ENCODE measurements at regions not wholly inside any gene's neighbourhood (a gene's known extent, or its start where the extent isn't known, plus 50 kb on each side); places are given as distances from the start of the nearest gene placed in this dataset.

- no peaks in the 10 kb centered on the region for H3K9me3 Mint-ChIP-seq
- no peak for ATAC-seq (replicated peaks)
- no peak overlapping the region for H3K4me3 Mint-ChIP-seq
These were observed 135.3 kb downstream of the LINC00237 start for GRCh38 chr20:20970841-20971240.

GRCh38 chr20:20969701-20970280, 136.4 kb downstream of the LINC00237 start:
- no peak overlapping the region for H3K4me3 Mint-ChIP-seq
- H3K4me1 Mint-ChIP-seq, result no peaks in the 10 kb centered on the region
- H3K27me3 Mint-ChIP-seq, result peaks cover 14% of the 10 kb centered on the region
- H3K27ac Mint-ChIP-seq, result no peak overlapping the region
- no peak for ATAC-seq (replicated peaks)
- no peaks in the 10 kb centered on the region for H3K9me3 Mint-ChIP-seq
- no peaks in the 10 kb centered on the region for H3K36me3 Mint-ChIP-seq (ENCODE audit: low read depth)

More at GRCh38 chr20:20970841-20971240, 135.3 kb downstream of the LINC00237 start:
- Mint-ChIP-seq H3K27me3 (peaks cover 14% of the 10 kb centered on the region), H3K27ac (no peak overlapping the region), H3K36me3 (ENCODE audit: low read depth) (no peaks in the 10 kb centered on the region), H3K4me1 (no peaks in the 10 kb centered on the region)

DNA sequence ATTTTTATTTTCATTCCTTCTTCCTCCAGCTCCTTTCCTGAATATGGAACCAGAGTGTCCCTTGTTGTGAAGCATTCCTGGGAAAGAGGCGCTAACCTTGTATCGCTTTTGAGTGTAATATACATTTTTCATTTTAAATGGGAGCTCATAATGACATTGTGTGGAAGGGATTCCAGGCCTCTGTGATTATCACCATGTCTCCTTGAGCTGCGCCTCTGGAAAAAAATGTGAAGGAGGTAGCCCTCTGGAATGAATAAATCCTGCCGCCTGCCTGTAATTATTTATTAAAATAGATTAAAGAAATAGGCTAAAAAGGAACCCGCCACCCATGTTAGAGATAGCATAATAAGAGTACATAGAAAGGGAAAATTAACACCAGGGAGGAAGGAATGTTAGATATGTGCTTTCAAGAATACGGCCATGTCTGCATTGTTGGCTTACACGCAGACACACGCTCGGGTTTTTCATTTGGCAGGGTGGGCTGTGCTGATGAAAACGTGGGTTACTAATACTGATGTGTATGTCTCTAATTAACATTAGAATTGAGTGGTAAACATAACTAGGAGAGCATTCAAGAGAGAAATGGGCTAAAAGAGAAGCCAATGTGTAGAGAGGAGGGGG, 138.5 kb downstream of the LINC00237 start:
- H3K36me3 Mint-ChIP-seq (ENCODE audit: low read depth), result no peaks in the 10 kb centered on the region
- H3K27me3 Mint-ChIP-seq, result peaks cover 18% of the 10 kb centered on the region
- ATAC-seq (replicated peaks), result no peak
- no peak overlapping the region for H3K4me3 Mint-ChIP-seq
- no peaks in the 10 kb centered on the region for H3K4me1 Mint-ChIP-seq
- H3K9me3 Mint-ChIP-seq, result no peaks in the 10 kb centered on the region
- no peak overlapping the region for H3K27ac Mint-ChIP-seq

GRCh38 chr20:20966171-20966570, 140.0 kb downstream of the LINC00237 start:
- Mint-ChIP-seq H3K27ac (no peak overlapping the region), H3K4me1 (no peaks in the 10 kb centered on the region), H3K4me3 (no peak overlapping the region), H3K36me3 (ENCODE audit: low read depth) (no peaks in the 10 kb centered on the region), H3K9me3 (no peaks in the 10 kb centered on the region), H3K27me3 (peaks cover 20% of the 10 kb centered on the region)
- no peak for ATAC-seq (replicated peaks)

DNA sequence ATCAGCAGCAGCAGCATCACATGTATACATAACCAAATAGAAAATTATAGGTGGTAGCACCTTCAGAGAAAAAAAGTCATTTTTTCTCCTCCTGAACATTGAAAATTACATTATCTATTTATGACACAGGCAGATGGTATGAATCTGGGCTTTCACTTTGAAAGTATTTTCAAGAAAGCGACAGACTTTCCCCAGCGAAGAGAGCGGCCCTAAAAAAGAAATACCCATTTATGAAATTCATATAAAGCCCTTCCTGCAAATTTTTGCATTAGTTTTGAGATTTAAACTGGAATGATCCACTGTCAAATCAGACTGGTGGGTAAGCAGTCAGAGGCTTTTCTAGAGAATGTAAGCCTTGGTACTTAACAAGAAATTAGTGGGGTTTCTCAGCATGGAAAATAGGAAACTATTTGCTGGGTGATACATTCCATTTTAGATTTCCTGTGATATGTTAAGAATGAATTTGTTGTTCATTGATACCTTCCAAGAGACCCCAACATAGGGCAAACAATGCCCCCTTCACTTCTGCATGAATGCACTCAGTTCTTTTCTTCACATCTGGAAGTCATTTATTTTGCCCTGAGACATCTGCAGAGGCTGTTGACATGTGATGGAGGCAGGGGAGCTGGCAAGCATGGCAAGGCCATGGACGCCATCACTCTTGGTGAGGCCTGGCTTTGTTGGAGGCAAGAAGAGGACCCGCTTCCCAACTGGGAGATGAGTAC, 147.0 kb downstream of the LINC00237 start:
- no peaks in the 10 kb centered on the region for H3K9me3 Mint-ChIP-seq
- no peak for ATAC-seq (replicated peaks)
- H3K4me3 Mint-ChIP-seq, result no peak overlapping the region
- no peak overlapping the region for H3K27ac Mint-ChIP-seq
- peaks cover 18% of the 10 kb centered on the region for H3K27me3 Mint-ChIP-seq
- H3K36me3 Mint-ChIP-seq (ENCODE audit: low read depth), result no peaks in the 10 kb centered on the region
- H3K4me1 Mint-ChIP-seq, result no peaks in the 10 kb centered on the region

DNA sequence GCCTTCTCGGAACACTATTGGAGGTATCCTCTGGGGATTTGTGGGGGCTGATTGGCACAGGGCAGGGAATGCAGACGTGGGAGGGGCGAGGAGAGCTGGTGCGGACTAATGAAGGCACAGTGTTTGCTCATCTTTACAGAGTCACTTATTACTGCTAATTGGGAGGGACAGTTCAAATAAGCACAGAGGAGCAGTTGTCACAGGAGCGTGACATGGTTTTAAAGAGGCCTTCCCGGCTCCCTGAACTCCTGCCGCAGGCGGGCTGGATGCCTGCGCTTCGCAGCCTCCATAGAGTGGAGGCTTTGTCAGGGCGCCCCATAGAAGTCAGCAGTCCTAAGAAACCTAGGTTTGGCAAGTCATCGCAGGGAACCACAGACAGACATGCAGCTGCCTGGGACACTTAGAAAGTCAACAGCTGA, 149.6 kb downstream of the LINC00237 start:
- no peak for ATAC-seq (replicated peaks)
- H3K36me3 Mint-ChIP-seq (ENCODE audit: low read depth), result no peaks in the 10 kb centered on the region

DNA sequence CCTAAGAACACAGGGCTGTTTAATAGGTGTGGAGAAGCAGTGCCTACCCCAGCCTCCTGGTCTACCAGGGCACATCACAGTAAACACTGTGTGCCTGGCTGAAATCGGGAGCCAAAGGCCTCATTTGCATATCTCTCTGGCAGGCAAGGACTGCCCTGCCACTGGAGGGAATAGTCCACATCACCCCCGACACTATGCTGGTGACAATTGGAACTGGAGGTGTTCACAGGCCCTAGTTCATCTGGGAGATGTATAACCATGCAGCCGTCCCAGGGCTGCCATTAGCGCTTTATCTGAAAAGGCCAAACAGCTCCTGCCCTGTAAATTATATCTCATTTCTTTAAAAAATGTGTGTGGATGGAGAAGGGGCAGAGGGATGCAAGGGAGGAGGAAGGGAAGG, 150.3 kb downstream of the LINC00237 start:
- Mint-ChIP-seq H3K9me3 (no peaks in the 10 kb centered on the region), H3K27me3 (peaks cover 24% of the 10 kb centered on the region), H3K4me1 (peaks cover 4% of the 10 kb centered on the region), H3K27ac (no peak overlapping the region), H3K4me3 (no peak overlapping the region), H3K36me3 (ENCODE audit: low read depth) (no peaks in the 10 kb centered on the region)
- no peak for ATAC-seq (replicated peaks)

More for the DNA sequence above, 149.6 kb downstream of the LINC00237 start:
- H3K4me1 Mint-ChIP-seq, result peaks cover 4% of the 10 kb centered on the region
- H3K4me3 Mint-ChIP-seq, result no peak overlapping the region
- H3K27me3 Mint-ChIP-seq, result peaks cover 30% of the 10 kb centered on the region
- H3K9me3 Mint-ChIP-seq, result no peaks in the 10 kb centered on the region
- no peak overlapping the region for H3K27ac Mint-ChIP-seq

- H3K9me3 Mint-ChIP-seq, result no peaks in the 10 kb centered on the region
- no peak overlapping the region for H3K27ac Mint-ChIP-seq
- no peak overlapping the region for H3K4me3 Mint-ChIP-seq
- no peak for ATAC-seq (replicated peaks)
- peaks cover 4% of the 10 kb centered on the region for H3K4me1 Mint-ChIP-seq
- H3K27me3 Mint-ChIP-seq, result peaks cover 22% of the 10 kb centered on the region
- H3K36me3 Mint-ChIP-seq (ENCODE audit: low read depth), result no peaks in the 10 kb centered on the region
These were observed 152.2 kb downstream of the LINC00237 start for GRCh38 chr20:20953738-20954618.

- Mint-ChIP-seq H3K9me3 (peaks cover 5% of the 10 kb centered on the region), H3K27ac (no peak overlapping the region), H3K27me3 (peaks cover 19% of the 10 kb centered on the region), H3K4me1 (peaks cover 4% of the 10 kb centered on the region), H3K36me3 (ENCODE audit: low read depth) (no peaks in the 10 kb centered on the region), H3K4me3 (no peak overlapping the region)
- ATAC-seq (replicated peaks), result no peak
These were observed 155.5 kb downstream of the LINC00237 start for GRCh38 chr20:20950620-20951019.

DNA sequence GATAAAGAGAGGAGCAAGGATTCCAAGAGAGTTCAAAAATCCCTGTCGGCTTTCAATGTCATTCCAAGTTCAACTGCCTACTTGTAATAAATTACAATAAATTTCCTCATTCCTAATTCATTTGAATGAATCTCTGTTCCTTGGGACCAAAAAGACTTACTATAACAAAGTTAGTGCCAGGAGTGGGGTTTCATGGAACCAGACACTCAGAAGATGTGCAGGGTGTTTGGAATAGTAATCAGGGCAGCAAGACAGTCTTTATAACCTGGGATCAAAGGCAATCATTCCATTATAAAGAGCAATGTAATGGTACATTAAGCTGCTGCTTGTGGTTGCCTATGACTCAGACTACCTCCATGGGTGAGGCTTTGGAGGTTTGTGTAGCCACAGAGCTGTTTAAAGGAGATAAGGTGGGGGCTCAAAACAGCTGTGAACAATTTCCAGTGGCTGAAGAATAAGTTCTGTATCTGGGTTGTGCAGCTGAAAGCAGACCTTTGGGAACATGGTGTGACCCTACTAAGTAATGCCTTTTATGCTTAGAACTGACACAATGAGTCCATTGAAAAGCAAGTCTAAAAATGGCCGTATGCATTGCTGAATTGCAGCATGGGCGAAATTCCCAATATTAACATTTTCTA, 159.9 kb downstream of the LINC00237 start:
- Mint-ChIP-seq H3K4me1 (no peaks in the 10 kb centered on the region), H3K36me3 (ENCODE audit: low read depth) (no peaks in the 10 kb centered on the region), H3K27ac (no peak overlapping the region), H3K4me3 (no peak overlapping the region), H3K9me3 (peaks cover 10% of the 10 kb centered on the region), H3K27me3 (peaks cover 8% of the 10 kb centered on the region)
- ATAC-seq (replicated peaks), result no peak

DNA sequence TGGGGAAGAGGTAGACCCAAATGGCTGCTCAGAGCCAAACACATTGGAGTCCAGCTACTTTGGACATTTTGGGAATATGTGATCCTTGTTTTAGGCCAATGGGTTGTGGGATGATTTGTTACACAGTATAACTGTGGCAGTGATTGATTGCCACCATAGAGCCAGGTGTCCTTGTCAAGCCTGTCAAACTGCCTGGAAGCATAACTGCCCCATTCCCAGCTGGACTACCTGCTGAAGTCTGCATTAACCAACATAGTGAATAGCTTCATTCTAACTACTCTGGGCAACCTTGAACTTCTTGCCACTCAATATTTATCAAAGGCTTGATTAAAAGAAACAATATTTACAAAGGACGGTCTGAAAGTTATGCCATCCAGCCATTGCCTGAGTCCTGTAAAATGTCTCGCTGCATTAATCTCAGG, 164.7 kb downstream of the LINC00237 start:
- Mint-ChIP-seq H3K4me1 (no peaks in the 10 kb centered on the region), H3K36me3 (ENCODE audit: low read depth) (no peaks in the 10 kb centered on the region), H3K9me3 (peaks cover 10% of the 10 kb centered on the region), H3K27me3 (peaks cover 21% of the 10 kb centered on the region), H3K27ac (no peak overlapping the region), H3K4me3 (no peak overlapping the region)
- no peak for ATAC-seq (replicated peaks)

DNA sequence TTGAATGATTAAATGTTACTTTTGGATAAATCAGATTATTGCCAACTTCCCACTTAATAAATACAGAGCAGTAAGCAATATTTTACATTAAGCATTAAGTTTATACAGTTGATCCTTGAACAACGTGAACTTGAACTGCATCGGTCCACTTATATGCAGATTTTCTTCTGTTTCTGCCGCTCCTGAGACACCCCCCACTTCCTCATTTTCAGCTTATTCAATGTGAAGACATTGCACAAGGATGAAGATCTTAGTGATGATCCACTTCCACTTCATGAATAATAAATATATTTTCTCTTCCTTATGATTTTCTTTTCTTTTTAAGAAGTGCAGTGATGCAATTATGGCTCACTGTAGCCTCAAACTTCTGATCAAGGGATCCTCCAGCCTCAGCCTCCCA, 167.2 kb downstream of the LINC00237 start:
- Mint-ChIP-seq H3K27me3 (peaks cover 21% of the 10 kb centered on the region), H3K9me3 (no peaks in the 10 kb centered on the region), H3K27ac (no peak overlapping the region), H3K4me3 (no peak overlapping the region), H3K36me3 (ENCODE audit: low read depth) (no peaks in the 10 kb centered on the region), H3K4me1 (no peaks in the 10 kb centered on the region)
- ATAC-seq (replicated peaks), result no peak

DNA sequence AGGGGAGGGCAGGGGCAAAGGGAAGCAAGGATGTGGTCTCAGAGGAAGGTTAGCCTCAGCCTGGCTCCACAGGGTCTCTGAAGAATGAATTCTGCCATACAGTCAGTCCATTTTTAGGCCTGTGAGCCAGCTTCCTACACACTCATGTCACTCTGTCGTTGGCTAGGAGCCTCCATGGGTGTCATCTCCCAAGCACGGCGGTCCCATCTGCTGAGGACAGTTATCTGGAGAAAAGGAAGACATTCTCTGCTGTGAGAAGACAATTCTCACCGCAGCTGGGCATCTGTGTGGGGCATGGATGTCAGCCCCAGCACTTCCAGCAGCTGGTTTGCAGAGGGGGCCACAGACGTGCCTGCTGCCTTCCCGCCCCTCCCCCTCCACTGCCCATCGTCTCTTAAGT, 167.6 kb downstream of the LINC00237 start:
- Mint-ChIP-seq H3K4me3 (no peak overlapping the region), H3K36me3 (ENCODE audit: low read depth) (no peaks in the 10 kb centered on the region), H3K4me1 (no peaks in the 10 kb centered on the region), H3K27ac (no peak overlapping the region), H3K9me3 (no peaks in the 10 kb centered on the region), H3K27me3 (peaks cover 21% of the 10 kb centered on the region)
- no peak for ATAC-seq (replicated peaks)

GRCh38 chr20:20938131-20938530, 168.0 kb downstream of the LINC00237 start:
- Mint-ChIP-seq H3K27me3 (peaks cover 19% of the 10 kb centered on the region), H3K36me3 (ENCODE audit: low read depth) (no peaks in the 10 kb centered on the region), H3K9me3 (no peaks in the 10 kb centered on the region), H3K4me1 (no peaks in the 10 kb centered on the region), H3K4me3 (no peak overlapping the region), H3K27ac (no peak overlapping the region)
- no peak for ATAC-seq (replicated peaks)

All from activated T-helper 17 cell treated with anti-CD3 and anti-CD28 coated beads, Interleukin-2, amount 50 U/mL, for 72 hours (primary cell).